ENCODE measurements at regions not wholly inside any gene's neighbourhood (a gene's known extent, or its start where the extent isn't known, plus 50 kb on each side); places are given as distances from the start of the nearest gene placed in this dataset.
"Not testable (repeated sequence)": the region's sequence is repeated elsewhere in the genome, so short reads cannot be mapped to it uniquely, and the experiment has no call there.

DNA sequence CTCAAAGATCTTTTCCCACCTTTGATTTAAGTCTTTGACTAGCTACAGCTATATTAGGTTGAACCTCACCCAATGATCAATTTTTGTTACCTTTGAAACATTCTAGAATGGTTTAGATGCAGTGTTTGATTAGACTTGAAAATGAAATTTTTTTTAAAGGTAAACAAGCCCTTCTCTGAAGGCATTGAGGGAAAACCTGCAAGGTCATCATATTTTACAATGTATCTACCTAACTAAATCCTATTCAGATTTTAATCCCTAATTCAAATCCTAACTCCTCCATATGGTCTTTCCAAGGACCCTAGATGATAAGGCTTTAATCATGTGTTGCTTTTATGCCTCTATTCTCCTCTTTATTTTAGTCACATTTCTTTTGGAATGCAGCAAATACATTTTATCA is 95.4 kb downstream of the ALG10B start:
- intact Hi-C loops (cut with DNase I; ENCODE audit: low total_unique reads): no loop called here
- no peak for TF ChIP-seq POLR2AphosphoS5 (IDR thresholded peaks at IDR 0.05)
- TF ChIP-seq, protein P1, sequence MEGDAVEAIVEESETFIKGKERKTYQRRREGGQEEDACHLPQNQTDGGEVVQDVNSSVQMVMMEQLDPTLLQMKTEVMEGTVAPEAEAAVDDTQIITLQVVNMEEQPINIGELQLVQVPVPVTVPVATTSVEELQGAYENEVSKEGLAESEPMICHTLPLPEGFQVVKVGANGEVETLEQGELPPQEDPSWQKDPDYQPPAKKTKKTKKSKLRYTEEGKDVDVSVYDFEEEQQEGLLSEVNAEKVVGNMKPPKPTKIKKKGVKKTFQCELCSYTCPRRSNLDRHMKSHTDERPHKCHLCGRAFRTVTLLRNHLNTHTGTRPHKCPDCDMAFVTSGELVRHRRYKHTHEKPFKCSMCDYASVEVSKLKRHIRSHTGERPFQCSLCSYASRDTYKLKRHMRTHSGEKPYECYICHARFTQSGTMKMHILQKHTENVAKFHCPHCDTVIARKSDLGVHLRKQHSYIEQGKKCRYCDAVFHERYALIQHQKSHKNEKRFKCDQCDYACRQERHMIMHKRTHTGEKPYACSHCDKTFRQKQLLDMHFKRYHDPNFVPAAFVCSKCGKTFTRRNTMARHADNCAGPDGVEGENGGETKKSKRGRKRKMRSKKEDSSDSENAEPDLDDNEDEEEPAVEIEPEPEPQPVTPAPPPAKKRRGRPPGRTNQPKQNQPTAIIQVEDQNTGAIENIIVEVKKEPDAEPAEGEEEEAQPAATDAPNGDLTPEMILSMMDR (IDR thresholded peaks at IDR 0.05): no peak
- TF ChIP-seq POLR2A (IDR thresholded peaks at IDR 0.05): no peak
- no peaks in the 10 kb centered on the region for H3K9me3 ChIP-seq

DNA sequence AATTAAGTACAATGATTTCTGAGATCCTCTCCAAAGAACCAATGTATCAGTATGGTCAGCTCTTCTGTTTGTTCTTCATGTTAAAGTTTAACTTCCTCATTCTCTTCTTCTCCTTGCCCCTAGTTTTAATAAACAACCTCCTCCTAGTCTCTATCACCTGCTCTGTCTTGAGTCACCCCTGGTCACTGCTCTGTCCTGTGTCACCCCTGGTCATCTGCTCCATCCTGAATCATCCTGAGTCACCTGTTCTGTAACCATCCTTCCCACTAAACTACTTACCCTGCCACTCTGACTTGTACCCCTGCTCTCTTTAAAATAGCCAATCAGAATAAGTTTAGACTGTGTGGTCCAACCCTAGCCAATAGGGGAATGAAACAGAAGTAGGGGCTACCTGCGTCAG is 100.5 kb downstream of the ALG10B start:
- no peaks in the 10 kb centered on the region for H3K4me1 ChIP-seq
- intact Hi-C loops (cut with DNase I; ENCODE audit: low total_unique reads): loop anchor here (2.0 kb wide), 1 partner anchor 46 kb away; no protein-coding TSS in a partner anchor
- no peaks in the 10 kb centered on the region for H3K27me3 ChIP-seq
- no peaks in the 10 kb centered on the region for H3K36me3 ChIP-seq
- no peak overlapping the region for H3K27ac ChIP-seq
- no peak for DNase-seq (ENCODE audit: low spot score in 2 of 2)
- no peak overlapping the region for H3K4me3 ChIP-seq
- no peaks in the 10 kb centered on the region for H3K9me3 ChIP-seq
- TF ChIP-seq POLR2A (IDR thresholded peaks at IDR 0.05) (no peak), POLR2AphosphoS5 (IDR thresholded peaks at IDR 0.05) (no peak)
- TF ChIP-seq, protein P1 (IDR thresholded peaks at IDR 0.05): no peak

More for the DNA sequence above, 95.4 kb downstream of the ALG10B start:
- Histone ChIP-seq H3K4me1 (no peaks in the 10 kb centered on the region), H3K4me3 (no peak overlapping the region), H3K27ac (no peak overlapping the region), H3K27me3 (no peaks in the 10 kb centered on the region), H3K36me3 (no peaks in the 10 kb centered on the region)
- DNase-seq (ENCODE audit: low spot score in 2 of 2): no peak

- no peak overlapping the region for H3K4me3 ChIP-seq
- H3K4me1 ChIP-seq: no peaks in the 10 kb centered on the region
- H3K36me3 ChIP-seq: no peaks in the 10 kb centered on the region
- TF ChIP-seq, protein P1 (IDR thresholded peaks at IDR 0.05): no peak
- TF ChIP-seq POLR2AphosphoS5 (IDR thresholded peaks at IDR 0.05) (no peak), POLR2A (IDR thresholded peaks at IDR 0.05) (no peak)
- H3K27me3 ChIP-seq: no peaks in the 10 kb centered on the region
- no peak overlapping the region for H3K27ac ChIP-seq
- H3K9me3 ChIP-seq: no peaks in the 10 kb centered on the region
- intact Hi-C loops (cut with DNase I; ENCODE audit: low total_unique reads): no loop called here
- DNase-seq (ENCODE audit: low spot score in 2 of 2): no peak
These were observed 107.9 kb downstream of the ALG10B start for GRCh38 chr12:38424436-38424835.

- Histone ChIP-seq H3K27ac (no peak overlapping the region), H3K4me3 (no peak overlapping the region), H3K4me1 (no peaks in the 10 kb centered on the region), H3K27me3 (no peaks in the 10 kb centered on the region), H3K36me3 (no peaks in the 10 kb centered on the region), H3K9me3 (no peaks in the 10 kb centered on the region)
- intact Hi-C loops (cut with DNase I; ENCODE audit: low total_unique reads): no loop called here
- no peak for TF ChIP-seq POLR2AphosphoS5 (IDR thresholded peaks at IDR 0.05)
- TF ChIP-seq, protein P1 (IDR thresholded peaks at IDR 0.05): no peak
- TF ChIP-seq POLR2A (IDR thresholded peaks at IDR 0.05): no peak
- DNase-seq (ENCODE audit: low spot score in 2 of 2): no peak
These were observed 110.9 kb downstream of the ALG10B start for GRCh38 chr12:38427442-38427841.

GRCh38 chr12:38431921-38432320 is 115.3 kb downstream of the ALG10B start:
- Histone ChIP-seq H3K36me3 (no peaks in the 10 kb centered on the region), H3K9me3 (peaks cover 0 to 1% of the 10 kb centered on the region in 2 donors), H3K27ac (no peak overlapping the region), H3K4me1 (no peaks in the 10 kb centered on the region), H3K27me3 (no peaks in the 10 kb centered on the region), H3K4me3 (no peak overlapping the region)
- intact Hi-C loops (cut with DNase I; ENCODE audit: low total_unique reads): no loop called here
- TF ChIP-seq POLR2AphosphoS5 (IDR thresholded peaks at IDR 0.05) (no peak), POLR2A (IDR thresholded peaks at IDR 0.05) (no peak)
- TF ChIP-seq, protein P1 (IDR thresholded peaks at IDR 0.05): no peak
- no peak for DNase-seq (ENCODE audit: low spot score in 2 of 2)

- H3K27me3 ChIP-seq; H3K4me1 ChIP-seq; H3K4me3 ChIP-seq; H3K9me3 ChIP-seq; intact Hi-C loops (cut with DNase I; ENCODE audit: low total_unique reads); H3K27ac ChIP-seq; H3K36me3 ChIP-seq; DNase-seq (ENCODE audit: low spot score in 2 of 2): not testable (repeated sequence)
These were observed 125.3 kb downstream of the ALG10B start for GRCh38 chr12:38441871-38442281.

All from breast epithelium (tissue), 4 donors.